Adrenal gland (tissue), 5 donors: ENCODE measurements at regions not wholly inside any gene's neighbourhood (a gene's known extent, or its start where the extent isn't known, plus 50 kb on each side); places are given as distances from the start of the nearest gene placed in this dataset.

Experiments
- POLR2A ChIP-seq, 2 donors: fragments of 450-650 bp; IDR thresholded peaks; one replicate each; pipeline ENCODE4 v1.6.1; 2017; ENCODE audit warnings: antibody characterized with exemption in 2 of 2, mild to moderate bottlenecking in 2 of 2, moderate library complexity in 1 of 2
- TF ChIP-seq, protein P1 (sequence below), 6 experiments: fragments of 450-650 bp in 4 of 6; fragments of 200-600 bp in 2 of 6; sonication (generic) in 1 of 6; IDR thresholded peaks; 1 replicate in 5 of 6; 2 replicates in 1 of 6; pipeline versions ENCODE4 v1.5.1 to v1.8.0; 2016 to 2021; ENCODE audit warnings: antibody characterized with exemption in 6 of 6, mild to moderate bottlenecking in 2 of 6, moderate library complexity in 1 of 6
- donor health status: DM: no; HTN: no; CAD: no.

DNA sequence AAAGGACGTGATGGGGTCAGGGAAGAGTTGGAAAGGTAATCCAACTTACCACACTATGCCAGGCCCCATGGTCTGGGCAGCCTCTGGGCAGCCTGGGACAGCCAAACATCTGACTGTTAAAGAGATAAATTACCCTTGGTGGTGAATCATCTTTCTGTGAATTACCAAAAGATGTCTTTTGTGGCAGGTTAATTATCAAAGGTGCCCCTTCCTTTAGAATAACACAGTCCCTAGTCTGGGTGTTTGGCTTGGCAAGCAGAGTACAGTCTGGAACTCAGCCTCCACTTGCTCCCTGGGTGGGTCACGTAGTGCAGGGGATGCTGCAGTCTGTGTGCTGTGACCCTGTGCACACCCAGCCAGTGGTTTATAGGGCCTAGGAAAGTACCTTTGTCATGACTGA lies 113.1 kb downstream of the ZNF621 start:
- TF ChIP-seq, protein P1, sequence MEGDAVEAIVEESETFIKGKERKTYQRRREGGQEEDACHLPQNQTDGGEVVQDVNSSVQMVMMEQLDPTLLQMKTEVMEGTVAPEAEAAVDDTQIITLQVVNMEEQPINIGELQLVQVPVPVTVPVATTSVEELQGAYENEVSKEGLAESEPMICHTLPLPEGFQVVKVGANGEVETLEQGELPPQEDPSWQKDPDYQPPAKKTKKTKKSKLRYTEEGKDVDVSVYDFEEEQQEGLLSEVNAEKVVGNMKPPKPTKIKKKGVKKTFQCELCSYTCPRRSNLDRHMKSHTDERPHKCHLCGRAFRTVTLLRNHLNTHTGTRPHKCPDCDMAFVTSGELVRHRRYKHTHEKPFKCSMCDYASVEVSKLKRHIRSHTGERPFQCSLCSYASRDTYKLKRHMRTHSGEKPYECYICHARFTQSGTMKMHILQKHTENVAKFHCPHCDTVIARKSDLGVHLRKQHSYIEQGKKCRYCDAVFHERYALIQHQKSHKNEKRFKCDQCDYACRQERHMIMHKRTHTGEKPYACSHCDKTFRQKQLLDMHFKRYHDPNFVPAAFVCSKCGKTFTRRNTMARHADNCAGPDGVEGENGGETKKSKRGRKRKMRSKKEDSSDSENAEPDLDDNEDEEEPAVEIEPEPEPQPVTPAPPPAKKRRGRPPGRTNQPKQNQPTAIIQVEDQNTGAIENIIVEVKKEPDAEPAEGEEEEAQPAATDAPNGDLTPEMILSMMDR (IDR thresholded peaks at IDR 0.05) = no peak
- no peak for TF ChIP-seq POLR2A (IDR thresholded peaks at IDR 0.05)
